ENCODE measurements at regions not wholly inside any gene's neighbourhood (a gene's known extent, or its start where the extent isn't known, plus 50 kb on each side); places are given as distances from the start of the nearest gene placed in this dataset.

- TF ChIP-seq, protein P1, sequence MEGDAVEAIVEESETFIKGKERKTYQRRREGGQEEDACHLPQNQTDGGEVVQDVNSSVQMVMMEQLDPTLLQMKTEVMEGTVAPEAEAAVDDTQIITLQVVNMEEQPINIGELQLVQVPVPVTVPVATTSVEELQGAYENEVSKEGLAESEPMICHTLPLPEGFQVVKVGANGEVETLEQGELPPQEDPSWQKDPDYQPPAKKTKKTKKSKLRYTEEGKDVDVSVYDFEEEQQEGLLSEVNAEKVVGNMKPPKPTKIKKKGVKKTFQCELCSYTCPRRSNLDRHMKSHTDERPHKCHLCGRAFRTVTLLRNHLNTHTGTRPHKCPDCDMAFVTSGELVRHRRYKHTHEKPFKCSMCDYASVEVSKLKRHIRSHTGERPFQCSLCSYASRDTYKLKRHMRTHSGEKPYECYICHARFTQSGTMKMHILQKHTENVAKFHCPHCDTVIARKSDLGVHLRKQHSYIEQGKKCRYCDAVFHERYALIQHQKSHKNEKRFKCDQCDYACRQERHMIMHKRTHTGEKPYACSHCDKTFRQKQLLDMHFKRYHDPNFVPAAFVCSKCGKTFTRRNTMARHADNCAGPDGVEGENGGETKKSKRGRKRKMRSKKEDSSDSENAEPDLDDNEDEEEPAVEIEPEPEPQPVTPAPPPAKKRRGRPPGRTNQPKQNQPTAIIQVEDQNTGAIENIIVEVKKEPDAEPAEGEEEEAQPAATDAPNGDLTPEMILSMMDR (conservative IDR thresholded peaks at IDR 0.05; ENCODE audit: low read depth, low read length) = no peak
- no peak for TF ChIP-seq EZH2 (IDR thresholded peaks at IDR 0.05; ENCODE audit: borderline replicate concordance, low read depth, low read length, poor library complexity, severe bottlenecking)
Measured at GRCh38 chr16:11461595-11461990, 116.3 kb downstream of the RMI2 start.

All from A673 (cell line).